PC-3 (cell line): ENCODE measurements at regions not wholly inside any gene's neighbourhood (a gene's known extent, or its start where the extent isn't known, plus 50 kb on each side); places are given as distances from the start of the nearest gene placed in this dataset.
"Not testable (repeated sequence)": the region's sequence is repeated elsewhere in the genome, so short reads cannot be mapped to it uniquely, and the experiment has no call there.

Source experiments
- ATAC-seq: fragments of 200-7000 bp; cut with Tn5 transposase; 2 replicates; pipeline ENCODE4 v1.9.1; 2020; ENCODE audit warnings: mild to moderate bottlenecking, moderate library complexity
- BruUV-seq: library from RNA; stranded (reverse); fragments of 400-500 nt; replicated peaks from 2 replicates; lab custom pipeline; 2021; lab: Mats Ljungman, UMichigan
- CTCF ChIA-PET: fragments of 300-600 bp; sonication (Branson Sonifier 250); formaldehyde crosslinking; loops from one replicate; lab custom pipeline; 2022; ENCODE audit warnings: antibody characterized with exemption; lab: Charles Lee
- POLR2A ChIA-PET: fragments of 300-600 bp; sonication (Branson Sonifier 250); formaldehyde crosslinking; loops from one replicate; lab custom pipeline; 2022; ENCODE audit warnings: antibody characterized with exemption; ENCODE audit not compliant: unreplicated experiment; lab: Charles Lee
- DNase-seq: peaks from one replicate; pipeline ENCODE4 v3.0.0-alpha.2; 2015
- H2AFZ ChIP-seq: fragments of 300-600 bp; sonication (generic); 2 replicates; pipeline ENCODE4 v1.6.0; 2016; ENCODE audit warnings: antibody characterized with exemption, low read length
- H3F3A ChIP-seq: fragments of 300-600 bp; sonication (generic); one replicate; pipeline ENCODE4 v1.6.0; 2017; ENCODE audit warnings: antibody characterized with exemption, low read length, control low read depth, mild to moderate bottlenecking; ENCODE audit not compliant: unreplicated experiment
- H3K27ac ChIP-seq: fragments of 300-600 bp; sonication (generic); 2 replicates; pipeline ENCODE4 v1.5.1; 2016; ENCODE audit warnings: mild to moderate bottlenecking, low read length
- H3K27me3 ChIP-seq: fragments of 300-600 bp; sonication (generic); 2 replicates; pipeline ENCODE4 v1.6.1; 2016; ENCODE audit warnings: low read length, mixed read lengths
- H3K36me3 ChIP-seq: fragments of 300-600 bp; sonication (generic); 2 replicates; pipeline ENCODE4 v1.6.1; 2016; ENCODE audit warnings: low read depth, mixed run types, low read length, mixed read lengths
- H3K4me1 ChIP-seq: fragments of 300-600 bp; sonication (generic); 2 replicates; pipeline ENCODE4 v1.5.1; 2016; ENCODE audit warnings: low read length; ENCODE audit not compliant: insufficient read depth
- H3K4me2 ChIP-seq: fragments of 300-600 bp; sonication (generic); 2 replicates; pipeline ENCODE4 v1.6.0; 2016; ENCODE audit warnings: low read length
- H3K4me3 ChIP-seq: fragments of 300-600 bp; sonication (generic); 2 replicates; pipeline ENCODE4 v1.5.1; 2016; ENCODE audit warnings: mild to moderate bottlenecking, low read length, mixed read lengths
- H3K79me2 ChIP-seq: fragments of 300-600 bp; sonication (generic); 2 replicates; pipeline ENCODE4 v1.6.1; 2017; ENCODE audit warnings: low read length, mixed read lengths
- H3K9ac ChIP-seq: fragments of 300-600 bp; sonication (generic); 2 replicates; pipeline ENCODE4 v1.6.0; 2016; ENCODE audit warnings: mild to moderate bottlenecking, low read length
- H3K9me2 ChIP-seq: fragments of 300-600 bp; sonication (generic); replicated peaks from 2 replicates; pipeline ENCODE4 v1.6.1; 2016; ENCODE audit warnings: mixed run types, low read length, mixed read lengths
- H3K9me3 ChIP-seq: fragments of 300-600 bp; sonication (generic); 2 replicates; pipeline ENCODE4 v1.6.1; 2016; ENCODE audit warnings: low read length, mixed read lengths
- H4K20me1 ChIP-seq: fragments of 300-600 bp; sonication (generic); 2 replicates; pipeline ENCODE4 v1.6.1; 2016; ENCODE audit warnings: low read length, mixed read lengths
- CTCF ChIP-seq: fragments of 300-600 bp; sonication (generic); conservative IDR thresholded peaks from 2 replicates; pipeline ENCODE4 v1.5.1; 2017; ENCODE audit warnings: antibody characterized with exemption, low read depth, mild to moderate bottlenecking, low read length
- EZH2 ChIP-seq: fragments of 300-600 bp; sonication (generic); IDR thresholded peaks from one replicate; pipeline ENCODE4 v1.6.1; 2017; ENCODE audit warnings: antibody characterized with exemption, mild to moderate bottlenecking, low read length; ENCODE audit not compliant: unreplicated experiment
- EZH2phosphoT487 ChIP-seq: fragments of 300-600 bp; sonication (generic); IDR thresholded peaks from 2 replicates; pipeline ENCODE4 v1.6.1; 2018; ENCODE audit warnings: mild to moderate bottlenecking, antibody characterized with exemption, low read length, borderline replicate concordance
- intact Hi-C: fragments of 100-400 bp; cut with micrococcal nuclease; formaldehyde crosslinking; loops from 2 replicates; pipeline ENCODE4 v1.9.0; 2023

- no peaks in the 10 kb centered on the region for H3K79me2 ChIP-seq
- BruUV-seq = no TSS peak
- no peak overlapping the region for H3K4me2 ChIP-seq
- H4K20me1 ChIP-seq = no peaks in the 10 kb centered on the region
- intact Hi-C loops = no loop called here
- no peak overlapping the region for H3K4me3 ChIP-seq
- no peak overlapping the region for H3K9ac ChIP-seq
- ATAC-seq (no peak), DNase-seq (no peak)
- no peaks in the 10 kb centered on the region for H3K9me3 ChIP-seq
- H3K9me2 ChIP-seq = no peaks in the 10 kb centered on the region
- POLR2A ChIA-PET = no interaction called here
- CTCF ChIA-PET = no interaction called here
- H3F3A ChIP-seq = no peaks in the 10 kb centered on the region
- no peaks in the 10 kb centered on the region for H3K27me3 ChIP-seq
- no peak overlapping the region for H2AFZ ChIP-seq
- no peak overlapping the region for H3K27ac ChIP-seq
- H3K4me1 ChIP-seq = no peaks in the 10 kb centered on the region
- H3K36me3 ChIP-seq = no peaks in the 10 kb centered on the region
- no peak for TF ChIP-seq EZH2
- TF ChIP-seq CTCF = no peak
These were observed 734.8 kb upstream of the CDH6 start for GRCh38 chr5:30458681-30459080.

- H3K4me3 ChIP-seq, H3K4me1 ChIP-seq, intact Hi-C loops, H3K27ac ChIP-seq, H3K79me2 ChIP-seq, H3F3A ChIP-seq, H4K20me1 ChIP-seq, H3K4me2 ChIP-seq, CTCF ChIA-PET, H3K9ac ChIP-seq, H3K9me3 ChIP-seq, H3K36me3 ChIP-seq, BruUV-seq, POLR2A ChIA-PET, H3K9me2 ChIP-seq, H2AFZ ChIP-seq, ATAC-seq, DNase-seq, H3K27me3 ChIP-seq: not testable (repeated sequence)
These were observed 738.0 kb upstream of the CDH6 start for GRCh38 chr5:30455484-30455883.

- Histone ChIP-seq H3K4me2 (no peak overlapping the region), H3K79me2 (no peaks in the 10 kb centered on the region), H3K36me3 (no peaks in the 10 kb centered on the region), H3K9ac (no peak overlapping the region), H3F3A (no peaks in the 10 kb centered on the region), H3K27ac (no peak overlapping the region), H3K9me2 (no peaks in the 10 kb centered on the region), H3K27me3 (no peaks in the 10 kb centered on the region), H3K4me3 (no peak overlapping the region), H4K20me1 (no peaks in the 10 kb centered on the region), H3K9me3 (no peaks in the 10 kb centered on the region), H3K4me1 (no peaks in the 10 kb centered on the region), H2AFZ (no peak overlapping the region)
- intact Hi-C loops = no loop called here
- POLR2A ChIA-PET = no interaction called here
- no peak for DNase-seq
- no TSS peak for BruUV-seq
- CTCF ChIA-PET = no interaction called here
- TF ChIP-seq EZH2phosphoT487 (no peak), CTCF (no peak), EZH2 (no peak)
- no peak for ATAC-seq
These were observed 740.3 kb upstream of the CDH6 start for GRCh38 chr5:30453168-30453567.
